Left cardiac atrium (tissue), 4 donors: ENCODE measurements at regions not wholly inside any gene's neighbourhood (a gene's known extent, or its start where the extent isn't known, plus 50 kb on each side); places are given as distances from the start of the nearest gene placed in this dataset.
A peak's percentile ranks its signal among the peaks of the same experiment; 100 is the strongest.

Experiments used
- ATAC-seq, 2 donors: fragments of 200-7000 bp; cut with Tn5 transposase; one replicate each; pipeline ENCODE4 v1.9.1; 2020; ENCODE audit warnings: mild to moderate bottlenecking in 2 of 2, moderate library complexity in 2 of 2
- DNase-seq: peaks from one replicate; pipeline ENCODE4 v3.0.0-alpha.2; 2020
- intact Hi-C, 2 donors: fragments of 100-400 bp; cut with DNase I; formaldehyde crosslinking; loops; one replicate each; pipeline versions ENCODE4 v1.14.1 to v1.15.1; 2022 to 2023
- donor health status: DM: no; HTN: yes; CAD: no.
- donor health status: DM: no; HTN: yes; CAD: no; lungs with severe emphysema.
- donor health status: DM: yes; HTN: yes; CAD: no.
- donor health status: Dilated cardiomyopathy.

GRCh38 chr22:23522623-23523251 lies 57.4 kb downstream of the IGLL1 start:
- intact Hi-C loops = no loop called here
- ATAC-seq (peak; percentile 6 to 35), DNase-seq (no peak)

DNA sequence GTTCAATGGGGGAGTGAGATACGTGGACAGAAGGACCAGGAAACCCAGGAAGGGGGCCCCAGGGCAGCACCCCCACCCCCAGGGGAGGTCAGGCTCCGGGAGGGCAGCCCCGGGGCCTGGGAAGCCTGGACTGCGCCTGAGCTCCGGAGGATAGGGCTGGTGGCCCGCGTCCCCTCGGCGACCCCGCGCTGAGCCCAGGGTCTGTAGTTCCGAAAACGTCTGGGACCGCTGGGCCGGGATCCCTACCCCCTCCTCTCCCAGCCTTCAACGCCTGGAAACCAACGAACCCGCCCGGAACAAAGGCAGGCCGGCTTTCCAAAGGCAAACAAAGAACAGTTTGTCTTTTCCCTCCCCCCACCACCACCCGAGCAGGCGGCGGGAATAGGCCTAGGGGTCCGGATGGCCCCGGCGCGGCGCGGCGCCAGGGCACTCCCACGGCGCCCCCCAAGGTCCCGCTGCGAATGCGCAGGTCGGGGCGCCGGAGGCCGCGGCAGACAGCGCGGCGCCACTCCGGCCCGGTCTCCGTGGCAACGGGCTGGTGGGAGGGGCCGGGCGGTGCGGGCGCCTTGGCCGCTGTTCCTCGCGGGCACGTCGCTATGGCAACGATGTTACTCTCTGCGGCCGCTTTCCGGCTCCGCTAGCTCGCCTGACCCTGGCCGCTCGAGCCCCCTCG lies 58.5 kb downstream of the IGLL1 start:
- ATAC-seq = peak; percentile 93 to 96
- peak; percentile 94 for DNase-seq
- intact Hi-C loops = no loop called here

GRCh38 chr22:23520863-23521440 lies 59.1 kb downstream of the IGLL1 start:
- ATAC-seq (peak; percentile 38 to 41), DNase-seq (peak; percentile 55)
- intact Hi-C loops = no loop called here

GRCh38 chr22:23519442-23520157 lies 60.5 kb downstream of the IGLL1 start:
- intact Hi-C loops = no loop called here
- no peak for DNase-seq
- ATAC-seq = no peak

DNA sequence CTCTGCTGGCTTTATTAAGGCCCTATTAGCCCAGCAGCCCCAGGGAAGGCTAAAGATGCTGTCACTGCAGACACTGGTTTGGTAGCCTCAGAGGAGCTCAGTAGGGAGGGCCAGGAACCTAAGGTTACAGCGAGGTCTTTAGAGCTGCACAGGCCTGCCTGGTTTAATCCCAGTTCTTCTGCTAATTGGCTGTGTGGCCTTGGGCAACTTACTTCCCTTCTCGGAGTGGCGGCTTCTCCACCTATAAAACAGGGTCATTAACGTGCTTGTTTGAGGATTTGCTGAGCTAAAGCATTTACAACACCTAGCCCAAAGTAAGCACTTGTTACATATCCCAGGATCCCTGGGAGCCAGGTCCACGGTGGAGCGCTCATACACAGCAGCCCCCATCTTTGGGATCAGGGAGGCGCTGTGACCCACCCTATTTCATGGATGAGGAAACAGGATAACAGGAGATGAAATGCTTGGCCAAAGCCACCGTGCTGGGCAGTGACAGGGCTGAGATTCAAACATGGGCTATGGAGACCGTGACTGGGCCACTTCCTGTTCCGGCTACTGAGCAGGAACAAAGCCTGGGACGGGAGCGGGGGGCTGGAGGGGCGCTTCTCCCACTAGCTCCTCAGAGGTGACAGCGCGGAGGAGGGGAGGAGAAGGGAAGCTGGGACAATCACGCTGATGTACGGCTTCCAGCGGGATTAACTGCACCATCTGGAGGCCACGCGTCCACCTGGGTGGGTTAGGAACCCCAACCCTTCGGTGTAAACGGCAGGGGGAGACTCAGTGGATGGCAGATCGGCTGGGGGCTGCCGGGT lies 61.5 kb downstream of the IGLL1 start:
- no peak for ATAC-seq
- intact Hi-C loops = no loop called here
- DNase-seq = no peak

DNA sequence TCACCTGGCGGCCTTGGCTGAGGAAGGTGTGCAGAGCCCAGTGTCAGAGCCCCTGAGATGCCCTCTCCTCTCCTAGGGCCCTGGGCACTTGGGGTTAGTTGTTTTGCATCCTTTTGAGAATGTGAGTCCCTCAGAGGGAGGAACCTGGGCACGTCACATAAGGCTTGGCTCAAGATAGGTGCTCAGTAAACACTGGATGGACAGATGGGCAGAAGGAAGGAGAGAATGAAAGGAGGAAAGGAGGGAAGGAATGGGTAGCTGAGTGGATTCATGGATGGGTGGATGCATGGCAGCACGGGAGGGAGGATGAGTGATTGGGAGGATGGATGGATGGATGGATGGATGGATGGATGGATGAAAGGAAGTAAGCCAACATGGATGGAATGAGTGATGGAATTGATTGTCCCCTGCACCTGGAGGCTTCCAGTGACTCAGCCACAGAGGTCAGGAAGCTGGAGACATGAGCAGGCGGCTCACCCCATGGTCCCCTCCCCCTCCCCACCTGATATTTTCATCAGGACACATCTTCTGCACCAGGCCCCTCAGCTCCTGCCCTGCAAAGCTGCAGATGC lies 62.2 kb downstream of the IGLL1 start:
- no peak for DNase-seq
- no peak for ATAC-seq
- intact Hi-C loops = no loop called here

DNA sequence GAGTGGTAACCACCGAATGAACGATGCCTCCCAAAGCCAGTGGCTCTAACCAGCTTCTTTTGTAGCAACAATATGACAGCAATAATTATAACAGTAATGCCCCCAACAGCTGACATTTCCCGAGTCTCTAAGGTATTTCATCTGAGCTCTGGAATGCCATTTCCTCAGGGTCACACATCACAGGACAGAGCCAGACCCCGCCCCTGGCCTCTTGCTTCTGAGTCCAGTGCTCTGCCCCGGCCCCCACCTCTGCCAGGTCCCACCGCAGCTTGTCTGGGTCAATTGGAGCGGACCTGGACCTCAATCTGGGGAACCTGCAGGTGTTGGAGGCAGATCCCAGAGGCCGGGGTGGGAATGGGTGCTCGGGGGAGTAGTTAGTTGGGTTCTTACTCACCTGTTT lies 63.8 kb downstream of the IGLL1 start:
- no peak for DNase-seq
- intact Hi-C loops = no loop called here
- no peak for ATAC-seq

DNA sequence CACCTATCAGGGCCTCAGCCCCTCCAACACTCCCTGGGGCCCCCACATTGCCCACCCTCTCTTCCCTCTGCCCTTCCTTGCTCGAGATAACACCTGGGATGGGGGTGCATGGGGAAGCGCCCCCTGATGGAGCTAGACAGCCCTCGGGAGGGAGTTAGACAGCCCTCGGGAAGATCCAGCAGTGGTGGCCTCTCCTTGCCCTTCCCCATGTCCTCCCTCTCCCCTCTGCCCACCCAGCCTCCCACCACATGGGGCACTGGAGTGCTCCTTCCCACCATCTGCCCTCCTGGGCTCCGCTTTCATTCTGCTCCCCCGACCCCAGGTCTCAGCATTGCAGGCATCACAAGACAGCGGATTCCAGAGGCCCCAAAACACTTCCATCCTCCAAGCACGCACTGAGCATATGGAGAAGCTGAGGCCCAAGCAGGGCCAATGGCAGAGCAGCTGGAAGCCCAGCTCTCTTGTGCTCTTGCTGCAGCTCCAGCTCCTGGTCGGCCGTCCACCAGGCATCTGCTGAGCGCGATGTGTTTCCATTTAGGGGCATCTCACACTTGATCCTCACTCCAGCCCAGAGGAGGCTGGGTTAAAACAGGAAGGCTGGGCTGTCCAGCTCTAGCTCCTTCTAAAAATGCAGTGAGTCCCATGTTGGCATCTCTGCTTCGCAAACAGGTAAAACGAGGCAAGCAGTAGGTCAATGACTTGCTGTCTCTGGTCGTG lies 65.6 kb downstream of the IGLL1 start:
- DNase-seq = no peak
- no peak for ATAC-seq
- intact Hi-C loops = no loop called here

DNA sequence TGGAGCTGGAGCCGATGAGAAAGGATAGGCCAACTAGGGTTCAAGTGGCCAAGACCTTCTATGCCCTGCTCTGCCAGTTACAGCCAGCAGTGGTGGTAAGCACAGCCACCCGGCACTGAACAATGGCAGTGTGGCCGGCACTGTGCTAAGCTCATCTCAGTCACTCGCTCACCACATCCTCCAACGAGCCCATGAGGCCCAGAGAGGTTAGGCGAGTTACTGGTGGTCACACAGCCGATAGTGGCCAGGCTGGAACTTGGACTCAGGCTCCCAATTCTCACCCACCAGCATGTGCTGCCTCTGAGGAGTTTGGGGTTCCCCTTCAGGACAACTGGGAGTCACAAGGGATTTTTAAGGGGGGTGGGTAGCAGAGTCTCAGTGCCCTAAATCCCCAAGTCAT lies 66.4 kb downstream of the IGLL1 start:
- intact Hi-C loops = no loop called here
- DNase-seq (no peak), ATAC-seq (no peak)

DNA sequence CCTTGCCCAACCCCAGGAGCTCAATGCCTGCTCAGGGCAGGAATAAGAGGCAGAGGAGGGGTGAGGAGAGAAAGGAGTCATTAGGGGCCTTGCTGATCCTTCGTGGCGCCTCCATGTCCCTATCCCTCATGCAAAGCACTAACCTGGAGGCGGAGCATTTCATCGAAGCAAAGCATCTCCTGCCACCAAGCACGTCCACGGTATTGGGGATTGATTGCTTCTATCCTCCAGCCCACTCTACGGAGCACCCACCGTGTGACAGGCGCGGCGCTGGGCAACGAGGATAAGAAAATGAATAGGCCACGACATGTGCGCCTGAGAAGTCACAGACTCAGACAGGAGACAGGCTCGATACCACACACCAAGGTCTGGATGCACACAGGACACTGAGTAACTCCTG lies 67.0 kb downstream of the IGLL1 start:
- no peak for DNase-seq

GRCh38 chr22:23512721-23513120 lies 67.4 kb downstream of the IGLL1 start:
- ATAC-seq (no peak), DNase-seq (no peak)
- intact Hi-C loops = no loop called here

More for the DNA sequence above, 67.0 kb downstream of the IGLL1 start:
- no peak for ATAC-seq
- intact Hi-C loops = no loop called here

DNA sequence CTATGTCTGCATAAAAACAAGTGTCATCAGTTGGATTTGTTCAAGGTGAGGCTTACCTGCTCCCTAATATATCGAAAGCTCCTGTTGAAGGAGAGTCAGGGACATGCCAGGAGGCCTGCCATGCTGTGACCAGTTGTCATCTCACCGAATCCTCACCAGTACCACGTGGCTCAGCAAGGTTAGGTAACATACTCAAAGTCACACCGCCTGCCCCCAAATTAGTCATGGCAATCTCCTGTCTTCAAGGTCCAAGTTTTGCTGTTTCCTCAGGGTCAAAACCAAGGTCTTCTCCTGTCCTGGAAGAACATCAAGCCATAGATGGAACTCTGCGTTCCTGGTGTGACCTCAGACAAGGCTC lies 67.8 kb downstream of the IGLL1 start:
- ATAC-seq = no peak
- intact Hi-C loops = no loop called here
- no peak for DNase-seq

- ATAC-seq = no peak
- intact Hi-C loops = no loop called here
- no peak for DNase-seq
These were observed 68.3 kb downstream of the IGLL1 start for GRCh38 chr22:23511627-23512347.

- DNase-seq = peak; percentile 41
- peak in 1 of 2 donors; percentile 49 for ATAC-seq
- intact Hi-C loops = no loop called here
These were observed 70.4 kb downstream of the IGLL1 start for GRCh38 chr22:23509571-23510302.

- intact Hi-C loops = no loop called here
- no peak for DNase-seq
- peak; percentile 50 to 58 for ATAC-seq
These were observed 75.6 kb downstream of the IGLL1 start for GRCh38 chr22:23504516-23504915.

- no peak for DNase-seq
- peak in 1 of 2 donors; percentile 13 for ATAC-seq
- intact Hi-C loops = no loop called here
These were observed 76.2 kb downstream of the IGLL1 start for GRCh38 chr22:23503736-23504440.

- ATAC-seq (no peak), DNase-seq (no peak)
- intact Hi-C loops = no loop called here
These were observed 76.9 kb downstream of the IGLL1 start for GRCh38 chr22:23503142-23503541.
